Upper lobe of right lung (tissue), 1 donor: ENCODE measurements at regions not wholly inside any gene's neighbourhood (a gene's known extent, or its start where the extent isn't known, plus 50 kb on each side); places are given as distances from the start of the nearest gene placed in this dataset.
A peak's percentile ranks its signal among the peaks of the same experiment; 100 is the strongest.

Source experiments
- ATAC-seq: fragments of 200-7000 bp; cut with Tn5 transposase; one replicate; pipeline ENCODE4 v1.9.1; 2020; ENCODE audit warnings: mild to moderate bottlenecking, moderate library complexity
- DNase-seq: peaks from one replicate; pipeline ENCODE4 v3.0.0-alpha.2; 2020
- H3K27ac ChIP-seq: fragments of 200-600 bp; one replicate; pipeline ENCODE4 v1.8.0; 2022
- H3K27me3 ChIP-seq: fragments of 200-600 bp; one replicate; pipeline ENCODE4 v1.8.0; 2022; ENCODE audit warnings: mild to moderate bottlenecking
- H3K36me3 ChIP-seq: fragments of 200-600 bp; one replicate; pipeline ENCODE4 v1.8.0; 2022
- H3K4me1 ChIP-seq: fragments of 200-600 bp; one replicate; pipeline ENCODE4 v1.8.0; 2022
- H3K4me3 ChIP-seq: fragments of 200-600 bp; one replicate; pipeline ENCODE4 v1.8.0; 2022; ENCODE audit warnings: mild to moderate bottlenecking
- H3K9me3 ChIP-seq: fragments of 200-600 bp; one replicate; pipeline ENCODE4 v1.8.0; 2022
- intact Hi-C: fragments of 100-400 bp; cut with DNase I; formaldehyde crosslinking; loops from one replicate; pipeline ENCODE4 v1.11.0; 2022
- TF ChIP-seq, protein P1 (sequence below): fragments of 200-600 bp; IDR thresholded peaks from one replicate; pipeline ENCODE4 v1.8.0; 2022; ENCODE audit warnings: antibody characterized with exemption
- donor health status: DM: no; HTN: yes; CAD: no; lungs with severe emphysema.

DNA sequence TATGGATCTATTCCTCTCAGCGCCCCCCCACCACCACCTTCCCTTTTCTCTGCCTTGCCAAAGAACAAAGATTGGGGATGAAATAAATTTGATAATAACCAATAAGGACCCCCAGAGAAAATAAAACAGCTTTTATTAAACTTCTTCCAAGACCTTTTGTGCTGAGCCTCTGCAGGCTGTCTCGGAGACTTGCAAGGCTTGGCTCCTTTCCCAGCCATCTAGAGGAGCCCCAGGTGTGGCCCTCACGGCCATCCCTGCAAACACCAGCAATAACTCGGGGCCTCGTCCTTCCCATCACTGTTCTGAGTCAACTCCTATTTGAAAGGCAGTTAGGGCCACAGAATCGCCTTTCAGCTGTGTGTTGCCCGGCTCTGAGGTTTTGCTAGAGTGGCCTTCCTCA, 51.2 kb upstream of the LMO1 start:
- intact Hi-C loops, result no loop called here
- TF ChIP-seq, protein P1, sequence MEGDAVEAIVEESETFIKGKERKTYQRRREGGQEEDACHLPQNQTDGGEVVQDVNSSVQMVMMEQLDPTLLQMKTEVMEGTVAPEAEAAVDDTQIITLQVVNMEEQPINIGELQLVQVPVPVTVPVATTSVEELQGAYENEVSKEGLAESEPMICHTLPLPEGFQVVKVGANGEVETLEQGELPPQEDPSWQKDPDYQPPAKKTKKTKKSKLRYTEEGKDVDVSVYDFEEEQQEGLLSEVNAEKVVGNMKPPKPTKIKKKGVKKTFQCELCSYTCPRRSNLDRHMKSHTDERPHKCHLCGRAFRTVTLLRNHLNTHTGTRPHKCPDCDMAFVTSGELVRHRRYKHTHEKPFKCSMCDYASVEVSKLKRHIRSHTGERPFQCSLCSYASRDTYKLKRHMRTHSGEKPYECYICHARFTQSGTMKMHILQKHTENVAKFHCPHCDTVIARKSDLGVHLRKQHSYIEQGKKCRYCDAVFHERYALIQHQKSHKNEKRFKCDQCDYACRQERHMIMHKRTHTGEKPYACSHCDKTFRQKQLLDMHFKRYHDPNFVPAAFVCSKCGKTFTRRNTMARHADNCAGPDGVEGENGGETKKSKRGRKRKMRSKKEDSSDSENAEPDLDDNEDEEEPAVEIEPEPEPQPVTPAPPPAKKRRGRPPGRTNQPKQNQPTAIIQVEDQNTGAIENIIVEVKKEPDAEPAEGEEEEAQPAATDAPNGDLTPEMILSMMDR, result no peak
- Histone ChIP-seq H3K9me3 (no peaks in the 10 kb centered on the region), H3K36me3 (no peaks in the 10 kb centered on the region), H3K27me3 (no peaks in the 10 kb centered on the region), H3K27ac (no peak overlapping the region), H3K4me1 (no peaks in the 10 kb centered on the region), H3K4me3 (no peak overlapping the region)
- DNase-seq, result no peak
- ATAC-seq, result no peak

DNA sequence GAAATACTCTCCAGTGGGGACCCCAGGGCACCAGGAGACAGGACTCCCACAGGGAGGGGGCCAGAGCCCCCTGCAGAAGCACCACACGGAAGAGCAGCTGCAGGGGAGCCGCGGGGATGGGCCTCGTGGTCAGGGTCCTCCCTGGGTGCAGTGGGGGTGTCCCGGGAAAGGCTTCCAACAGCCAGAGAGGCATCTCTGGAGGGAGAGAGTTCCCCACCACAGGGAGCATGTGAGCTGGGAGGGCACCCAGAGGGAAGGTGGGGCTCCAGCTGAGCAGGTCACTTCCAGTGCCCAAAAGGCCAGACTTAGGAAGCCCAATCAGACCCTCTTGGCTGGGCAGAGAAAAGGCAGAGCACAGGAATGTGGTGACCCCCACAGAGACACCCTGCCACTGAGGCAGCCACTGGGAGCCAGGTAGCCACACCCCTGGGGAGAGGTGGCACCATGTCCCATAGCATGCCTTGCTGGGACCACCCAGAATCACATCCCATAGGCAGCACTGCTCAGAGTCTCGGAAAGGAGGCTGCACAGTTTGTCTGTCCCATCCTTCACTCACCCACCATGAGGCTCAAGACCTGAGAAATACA, 49.9 kb upstream of the LMO1 start:
- TF ChIP-seq, protein P1, result no peak
- H3K4me3 ChIP-seq, result no peak overlapping the region
- no peaks in the 10 kb centered on the region for H3K36me3 ChIP-seq
- no peaks in the 10 kb centered on the region for H3K4me1 ChIP-seq
- H3K27me3 ChIP-seq, result no peaks in the 10 kb centered on the region
- H3K27ac ChIP-seq, result no peak overlapping the region
- intact Hi-C loops, result no loop called here
- no peak for ATAC-seq
- peak; percentile 35 for DNase-seq
- no peaks in the 10 kb centered on the region for H3K9me3 ChIP-seq
